Activated T-helper 9 cell treated with anti-CD3 and anti-CD28 coated beads, Interleukin-2, amount 50 U/mL, for 16 hours (primary cell): ENCODE measurements at regions not wholly inside any gene's neighbourhood (a gene's known extent, or its start where the extent isn't known, plus 50 kb on each side); places are given as distances from the start of the nearest gene placed in this dataset.
"Not testable (repeated sequence)": the region's sequence is repeated elsewhere in the genome, so short reads cannot be mapped to it uniquely, and the experiment has no call there.

Source experiments
- DNase-seq: peaks from one replicate; pipeline ENCODE4 v3.0.0-alpha.2; 2020; ENCODE audit warnings: low read depth

GRCh38 chr2:173468266-173468793 is 113.7 kb downstream of the CDCA7 start:
- no peak for DNase-seq

GRCh38 chr2:173472112-173472511 is 117.4 kb downstream of the CDCA7 start:
- no peak for DNase-seq

- no peak for DNase-seq
These were observed 128.5 kb downstream of the CDCA7 start for GRCh38 chr2:173483137-173483536.

- DNase-seq, result no peak
These were observed 134.2 kb downstream of the CDCA7 start for GRCh38 chr2:173488861-173489260.

- no peak for DNase-seq
These were observed 136.7 kb downstream of the CDCA7 start for GRCh38 chr2:173491418-173491817.

- no peak for DNase-seq
These were observed 139.2 kb downstream of the CDCA7 start for GRCh38 chr2:173493874-173494273.

- no peak for DNase-seq
These were observed 142.1 kb downstream of the CDCA7 start for GRCh38 chr2:173496746-173497145.

GRCh38 chr2:173500953-173501352 is 146.3 kb downstream of the CDCA7 start:
- no peak for DNase-seq

- no peak for DNase-seq
These were observed 147.6 kb downstream of the CDCA7 start for GRCh38 chr2:173502296-173502695.

- no peak for DNase-seq
These were observed 156.7 kb downstream of the CDCA7 start for GRCh38 chr2:173511357-173511756.

- no peak for DNase-seq
These were observed 157.3 kb downstream of the CDCA7 start for GRCh38 chr2:173511942-173512341.

- DNase-seq, result no peak
These were observed 158.5 kb downstream of the CDCA7 start for GRCh38 chr2:173513107-173513727.

GRCh38 chr2:173520918-173521317 is 166.2 kb downstream of the CDCA7 start:
- DNase-seq, result no peak

GRCh38 chr2:173521450-173522192 is 166.9 kb downstream of the CDCA7 start:
- no peak for DNase-seq

GRCh38 chr2:173523497-173523896 is 168.8 kb downstream of the CDCA7 start:
- DNase-seq, result no peak

- DNase-seq, result no peak
These were observed 169.7 kb downstream of the CDCA7 start for GRCh38 chr2:173524256-173524955.

- DNase-seq, result not testable (repeated sequence)
These were observed 178.3 kb downstream of the CDCA7 start for GRCh38 chr2:173532732-173533531.

- no peak for DNase-seq
These were observed 183.0 kb downstream of the CDCA7 start for GRCh38 chr2:173537694-173538093.

GRCh38 chr2:173539615-173540014 is 184.9 kb downstream of the CDCA7 start:
- no peak for DNase-seq

GRCh38 chr2:173544641-173545363 is 190.1 kb downstream of the CDCA7 start:
- no peak for DNase-seq

GRCh38 chr2:173545364-173545763 is 190.7 kb downstream of the CDCA7 start:
- DNase-seq, result no peak
